ENCODE measurements at regions not wholly inside any gene's neighbourhood (a gene's known extent, or its start where the extent isn't known, plus 50 kb on each side); places are given as distances from the start of the nearest gene placed in this dataset.
"Not testable (repeated sequence)": the region's sequence is repeated elsewhere in the genome, so short reads cannot be mapped to it uniquely, and the experiment has no call there.

GRCh38 chr13:33560726-33561125 is 257.2 kb upstream of the RFC3 start:
- no peaks in the 10 kb centered on the region for H3K36me3 ChIP-seq
- no peak overlapping the region for H3K27ac ChIP-seq
- TF ChIP-seq CTCF (IDR thresholded peaks at IDR 0.05), result no peak
- no peaks in the 10 kb centered on the region for H3K27me3 ChIP-seq
- H3K9me3 ChIP-seq, result no peaks in the 10 kb centered on the region
- no peaks in the 10 kb centered on the region for H3K4me1 ChIP-seq (ENCODE audit: control insufficient read depth in 1 of 2, insufficient read depth in 1 of 2, low read depth in 1 of 2, low read length in 1 of 2)
- no peak overlapping the region for H3K4me3 ChIP-seq (ENCODE audit: low read depth in 1 of 2, low read length in 1 of 2)

DNA sequence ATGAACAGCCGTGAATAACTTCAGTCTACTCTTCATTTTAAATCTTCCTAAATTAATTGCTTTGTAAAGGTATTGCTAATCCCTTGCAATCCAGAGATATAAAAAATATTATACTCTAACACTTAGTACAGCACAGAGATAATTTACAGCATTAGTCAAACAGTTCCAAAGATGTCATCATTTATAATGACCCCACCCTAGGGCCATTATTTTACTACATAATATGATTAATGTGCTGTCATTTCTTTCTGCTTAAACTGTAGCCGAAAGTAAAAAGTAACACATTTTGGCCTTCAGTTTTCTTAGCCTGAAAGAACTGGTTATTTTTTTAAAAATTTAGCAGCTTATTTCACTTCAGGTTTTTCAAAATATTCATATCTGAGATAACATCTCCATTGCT is 256.3 kb upstream of the RFC3 start:
- Histone ChIP-seq H3K4me3 (ENCODE audit: low read depth in 1 of 2, low read length in 1 of 2) (no peak overlapping the region), H3K27ac (no peak overlapping the region), H3K36me3 (no peaks in the 10 kb centered on the region), H3K9me3 (no peaks in the 10 kb centered on the region), H3K4me1 (ENCODE audit: control insufficient read depth in 1 of 2, insufficient read depth in 1 of 2, low read depth in 1 of 2, low read length in 1 of 2) (no peaks in the 10 kb centered on the region), H3K27me3 (no peaks in the 10 kb centered on the region)
- no peak for TF ChIP-seq CTCF (IDR thresholded peaks at IDR 0.05)

GRCh38 chr13:33571618-33572017 is 246.3 kb upstream of the RFC3 start:
- no peak overlapping the region for H3K4me3 ChIP-seq (ENCODE audit: low read depth in 1 of 2, low read length in 1 of 2)
- no peak overlapping the region for H3K27ac ChIP-seq
- no peaks in the 10 kb centered on the region for H3K4me1 ChIP-seq (ENCODE audit: control insufficient read depth in 1 of 2, insufficient read depth in 1 of 2, low read depth in 1 of 2, low read length in 1 of 2)
- no peak for TF ChIP-seq CTCF (IDR thresholded peaks at IDR 0.05)
- no peaks in the 10 kb centered on the region for H3K9me3 ChIP-seq
- no peaks in the 10 kb centered on the region for H3K27me3 ChIP-seq
- H3K36me3 ChIP-seq, result no peaks in the 10 kb centered on the region

- H3K27me3 ChIP-seq; H3K4me3 ChIP-seq (ENCODE audit: low read depth in 1 of 2, low read length in 1 of 2); H3K4me1 ChIP-seq (ENCODE audit: control insufficient read depth in 1 of 2, insufficient read depth in 1 of 2, low read depth in 1 of 2, low read length in 1 of 2); H3K9me3 ChIP-seq; H3K27ac ChIP-seq; H3K36me3 ChIP-seq: not testable (repeated sequence)
These were observed 245.6 kb upstream of the RFC3 start for GRCh38 chr13:33572322-33572721.

GRCh38 chr13:33575378-33575777 is 242.6 kb upstream of the RFC3 start:
- Histone ChIP-seq H3K9me3 (no peaks in the 10 kb centered on the region), H3K4me1 (ENCODE audit: control insufficient read depth in 1 of 2, insufficient read depth in 1 of 2, low read depth in 1 of 2, low read length in 1 of 2) (no peaks in the 10 kb centered on the region), H3K36me3 (no peaks in the 10 kb centered on the region), H3K4me3 (ENCODE audit: low read depth in 1 of 2, low read length in 1 of 2) (no peak overlapping the region), H3K27ac (no peak overlapping the region), H3K27me3 (no peaks in the 10 kb centered on the region)
- no peak for TF ChIP-seq CTCF (IDR thresholded peaks at IDR 0.05)

GRCh38 chr13:33577007-33577406 is 240.9 kb upstream of the RFC3 start:
- Histone ChIP-seq H3K36me3 (no peaks in the 10 kb centered on the region), H3K27ac (no peak overlapping the region), H3K4me3 (ENCODE audit: low read depth in 1 of 2, low read length in 1 of 2) (no peak overlapping the region), H3K27me3 (no peaks in the 10 kb centered on the region), H3K9me3 (no peaks in the 10 kb centered on the region), H3K4me1 (ENCODE audit: control insufficient read depth in 1 of 2, insufficient read depth in 1 of 2, low read depth in 1 of 2, low read length in 1 of 2) (no peaks in the 10 kb centered on the region)
- TF ChIP-seq CTCF (IDR thresholded peaks at IDR 0.05), result no peak

Data from neutrophil (primary cell).